ENCODE measurements at regions not wholly inside any gene's neighbourhood (a gene's known extent, or its start where the extent isn't known, plus 50 kb on each side); places are given as distances from the start of the nearest gene placed in this dataset.
A peak's percentile ranks its signal among the peaks of the same experiment; 100 is the strongest.

DNA sequence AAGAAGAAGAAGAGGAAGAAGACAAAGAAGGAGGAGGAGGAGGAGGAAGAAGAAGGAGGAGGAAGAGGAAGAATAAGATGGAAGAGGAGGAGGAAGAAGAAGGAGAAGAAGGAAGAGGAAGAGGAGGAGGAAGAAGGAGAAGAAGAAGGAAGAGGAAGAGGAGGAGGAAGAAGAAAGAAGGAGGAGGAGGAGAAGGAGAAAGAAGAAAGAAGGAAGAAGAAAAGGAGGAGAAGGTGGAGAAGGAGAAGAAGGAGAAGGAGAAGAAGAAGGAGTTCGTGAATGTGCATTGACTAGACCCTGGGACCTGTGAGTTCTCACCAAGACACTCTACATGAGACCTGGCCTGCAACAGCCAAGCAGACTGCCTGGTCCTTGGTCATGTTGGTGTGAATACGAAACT lies 131.7 kb upstream of the ERRFI1 start:
- H3K4me1 ChIP-seq (ENCODE audit: insufficient read depth, low read length), result peaks cover 75% of the 10 kb centered on the region
- H3K4me2 ChIP-seq (ENCODE audit: low read depth, low read length), result no peak overlapping the region
- DNase-seq (ENCODE audit: low spot score) (no peak), ATAC-seq (no peak), FAIRE-seq (no peak)
- H3K4me3 ChIP-seq (replicated peaks in 1 of 3; ENCODE audit: insufficient read depth in 1 of 3, low read depth in 2 of 3, low read length in 3 of 3), result no peak overlapping the region
- ChIA-PET CTCF (ENCODE audit: low intra/inter-chr PET ratio, low total read pairs) (no interaction called here), POLR2A (no interaction called here)
- H3K27me3 ChIP-seq (ENCODE audit: control insufficient read depth in 1 of 2, insufficient read depth in 2 of 2, low read length in 2 of 2), result no peaks in the 10 kb centered on the region
- no peak for TF ChIP-seq MYPOP (CRISPR knock-in tag; IDR thresholded peaks at IDR 0.05)
- TF ChIP-seq ZNF512 (CRISPR knock-in tag; IDR thresholded peaks at IDR 0.05), result 0 out of 2 replicates have a peak, but pooled peaks have one; percentile 72
- no peak overlapping the region for H3K27ac ChIP-seq (ENCODE audit: extremely low read length, insufficient read depth, low read length)
- in situ Hi-C loops (cut with HindIII; ENCODE audit: extremely low pct_ligation_motif_present, low pct_unique_long_range_greater_than_20kb), result no loop called here
- 0 out of 2 replicates have a peak, but pooled peaks cover 3% of the 10 kb centered on the region for H3K9me3 ChIP-seq (ENCODE audit: low read length)
- 95% methylated on average over 2 of the region's 2 CpGs for WGBS (ENCODE audit: low lambda C conversion rate)
- intact Hi-C loops (cut with micrococcal nuclease; ENCODE audit: unreplicated experiment), result loop anchor here (10.0 kb wide), 1 partner anchor 133 kb away; the partner anchor contains the start of gene ERRFI1
- no peaks in the 10 kb centered on the region for H3K36me3 ChIP-seq (replicated peaks in 1 of 2; ENCODE audit: control insufficient read depth in 1 of 2, insufficient read depth in 2 of 2, low read length in 2 of 2)
- no peak overlapping the region for H3K9ac ChIP-seq (ENCODE audit: insufficient read depth, low read depth, low read length)
- H3K79me2 ChIP-seq (ENCODE audit: insufficient read depth, low read length), result no peaks in the 10 kb centered on the region
- no peak overlapping the region for H2AFZ ChIP-seq (ENCODE audit: low read length)
- BruUV-seq (replicated peaks), result no TSS peak
- no peaks in the 10 kb centered on the region for H4K20me1 ChIP-seq (ENCODE audit: insufficient read depth, low read length)

DNA sequence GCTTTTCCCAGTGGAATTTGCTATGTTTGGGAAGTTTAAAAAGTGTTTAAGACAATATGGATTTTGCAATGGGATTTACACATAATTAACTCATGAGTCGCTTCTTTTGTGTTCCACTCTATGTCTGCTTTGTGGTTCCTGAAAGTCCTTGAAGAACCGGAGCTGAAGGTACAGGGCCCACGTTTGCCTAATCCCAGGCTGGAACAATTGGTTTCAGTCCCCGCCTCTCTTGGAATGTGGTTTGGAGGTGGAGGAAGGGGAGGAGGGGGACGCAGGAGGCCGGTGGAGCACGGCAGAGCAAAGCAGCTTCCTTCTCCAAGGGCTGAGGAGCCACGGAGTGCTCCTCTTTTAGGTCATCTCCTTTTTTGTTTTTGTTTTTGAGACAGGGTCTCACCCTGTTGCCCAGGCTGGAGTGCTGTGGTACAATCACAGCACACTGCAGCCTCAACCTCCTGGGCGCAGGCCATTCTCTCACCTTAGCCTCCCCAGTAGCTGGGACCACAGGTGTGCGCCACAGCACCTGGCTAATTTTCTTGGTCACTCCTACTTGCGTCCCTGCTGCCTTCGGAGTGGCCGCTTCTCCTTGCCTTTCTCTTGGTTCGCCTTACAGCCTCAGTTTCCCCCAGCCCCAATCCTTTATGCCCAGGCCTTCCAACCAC lies 129.5 kb upstream of the ERRFI1 start:
- Histone ChIP-seq H3K27me3 (ENCODE audit: control insufficient read depth in 1 of 2, insufficient read depth in 2 of 2, low read length in 2 of 2) (no peaks in the 10 kb centered on the region), H3K4me2 (ENCODE audit: low read depth, low read length) (peak overlapping the region; percentile 56), H3K79me2 (ENCODE audit: insufficient read depth, low read length) (no peaks in the 10 kb centered on the region), H3K27ac (ENCODE audit: extremely low read length, insufficient read depth, low read length) (peak overlapping the region; percentile 88), H3K9me3 (ENCODE audit: low read length) (0 out of 2 replicates have a peak, but pooled peaks cover 3% of the 10 kb centered on the region), H4K20me1 (ENCODE audit: insufficient read depth, low read length) (no peaks in the 10 kb centered on the region), H3K4me1 (ENCODE audit: insufficient read depth, low read length) (peaks cover 78% of the 10 kb centered on the region), H3K36me3 (replicated peaks in 1 of 2; ENCODE audit: control insufficient read depth in 1 of 2, insufficient read depth in 2 of 2, low read length in 2 of 2) (no peaks in the 10 kb centered on the region; a peak in 1 of 5 replicates), H3K4me3 (replicated peaks in 1 of 3; ENCODE audit: insufficient read depth in 1 of 3, low read depth in 2 of 3, low read length in 3 of 3) (peak overlapping the region in 2 of 3 experiments; percentile 27 to 31; a peak in 4 of 6 replicates), H3K9ac (ENCODE audit: insufficient read depth, low read depth, low read length) (peak overlapping the region; percentile 58), H2AFZ (ENCODE audit: low read length) (no peak overlapping the region)
- WGBS (ENCODE audit: low lambda C conversion rate), result 42% methylated on average over 14 of the region's 14 CpGs
- ChIA-PET POLR2A (interaction anchor here (0.9 to 4.5 kb wide), 17 partner anchors 13 to 141 kb away, joined by 3 to 106 read pairs (median 10); partner anchors contain the start of gene ERRFI1), CTCF (ENCODE audit: low intra/inter-chr PET ratio, low total read pairs) (no interaction called here)
- intact Hi-C loops (cut with micrococcal nuclease; ENCODE audit: unreplicated experiment), result loop anchor here (2.0 to 10.0 kb wide), 2 partner anchors 35 to 131 kb away; partner anchors contain the start of gene ERRFI1
- DNase-seq (ENCODE audit: low spot score), result peak; percentile 91
- FAIRE-seq, result peak; percentile 90
- in situ Hi-C loops (cut with HindIII; ENCODE audit: extremely low pct_ligation_motif_present, low pct_unique_long_range_greater_than_20kb), result no loop called here
- no peak; the same call in 2 of the 3 replicates for ATAC-seq
- BruUV-seq (replicated peaks), result no TSS peak
- TF ChIP-seq YEATS2 (CRISPR knock-in tag; IDR thresholded peaks at IDR 0.05; ENCODE audit: borderline replicate concordance) (no peak), EP300 (IDR thresholded peaks at IDR 0.05; ENCODE audit: low read depth in 2 of 2, low read length in 2 of 2) (peak in 1 of 2 experiments; percentile 96; a peak in 2 of 4 replicates), EP300 (CRISPR knock-in tag; IDR thresholded peaks at IDR 0.05; ENCODE audit: borderline replicate concordance) (peak; percentile 90), ARID4A (CRISPR knock-in tag; IDR thresholded peaks at IDR 0.05; ENCODE audit: borderline replicate concordance) (no peak), RNF2 (conservative IDR thresholded peaks at IDR 0.05; ENCODE audit: low read depth) (no peak)
